ENCODE measurements at regions not wholly inside any gene's neighbourhood (a gene's known extent, or its start where the extent isn't known, plus 50 kb on each side); places are given as distances from the start of the nearest gene placed in this dataset.
A peak's percentile ranks its signal among the peaks of the same experiment; 100 is the strongest.

DNA sequence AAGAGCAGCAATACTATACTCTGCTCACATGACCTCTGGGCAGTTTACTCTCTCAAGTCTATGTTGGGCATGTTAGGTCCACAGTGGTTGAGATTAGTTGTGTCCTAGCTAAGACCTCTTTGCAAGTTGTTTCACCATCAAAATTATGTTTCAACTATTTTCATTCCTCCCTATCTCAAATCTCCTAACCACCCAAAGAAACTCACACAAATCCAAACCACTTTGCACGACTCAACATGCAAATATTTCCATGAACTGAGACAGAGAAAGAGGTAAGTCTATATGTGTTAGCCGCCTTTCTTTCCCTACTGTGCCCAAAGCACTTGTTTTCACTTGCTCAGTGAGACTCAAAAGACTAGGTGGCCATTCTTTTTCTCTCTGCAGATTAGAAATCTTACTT lies 546.8 kb downstream of the TNS1 start:
- H3K27ac ChIP-seq (ENCODE audit: control insufficient read depth, insufficient read depth, low read length) = no peak overlapping the region
- H3K4me2 ChIP-seq (ENCODE audit: control insufficient read depth, extremely low read depth, insufficient read depth, low read depth, low read length) = no peak overlapping the region
- H3K9me1 ChIP-seq (ENCODE audit: control insufficient read depth, extremely low read depth, insufficient read depth, low read length) = no peaks in the 10 kb centered on the region
- H3K9ac ChIP-seq (ENCODE audit: control insufficient read depth, extremely low read depth, insufficient read depth, low read length) = no peak overlapping the region
- no peaks in the 10 kb centered on the region for H3K9me3 ChIP-seq (ENCODE audit: control insufficient read depth, low read depth, low read length)
- no peak for DNase-seq (ENCODE audit: low read depth, low spot score)
- H3K4me3 ChIP-seq (ENCODE audit: control insufficient read depth in 2 of 3, extremely low read depth in 1 of 3, insufficient read depth in 2 of 3, low read depth in 1 of 3, low read length in 3 of 3) = no peak overlapping the region
- dilution Hi-C loops (cut with MboI; ENCODE audit: extremely low pct_ligation_motif_present, low sequenced_read_pairs) = no loop called here
- H3K27me3 ChIP-seq (ENCODE audit: control insufficient read depth, extremely low read depth, insufficient read depth, low read length) = no peaks in the 10 kb centered on the region
- no peaks in the 10 kb centered on the region for H3K4me1 ChIP-seq (ENCODE audit: control insufficient read depth, extremely low read depth, insufficient read depth, low read length)
- no peaks in the 10 kb centered on the region for H3K79me2 ChIP-seq (ENCODE audit: control insufficient read depth, insufficient read depth, low read length)
- H4K20me1 ChIP-seq (ENCODE audit: control insufficient read depth, extremely low read depth, insufficient read depth, low read length) = no peaks in the 10 kb centered on the region
- peak; percentile 66 for FAIRE-seq
- no peaks in the 10 kb centered on the region for H3K36me3 ChIP-seq (ENCODE audit: control insufficient read depth in 2 of 2, extremely low read depth in 1 of 2, insufficient read depth in 2 of 2, low read length in 2 of 2)
- no peak overlapping the region for H2AFZ ChIP-seq (ENCODE audit: control insufficient read depth, low read length)
- TF ChIP-seq EZH2 (IDR thresholded peaks at IDR 0.05; ENCODE audit: low read length) = no peak
- TF ChIP-seq, protein P1, sequence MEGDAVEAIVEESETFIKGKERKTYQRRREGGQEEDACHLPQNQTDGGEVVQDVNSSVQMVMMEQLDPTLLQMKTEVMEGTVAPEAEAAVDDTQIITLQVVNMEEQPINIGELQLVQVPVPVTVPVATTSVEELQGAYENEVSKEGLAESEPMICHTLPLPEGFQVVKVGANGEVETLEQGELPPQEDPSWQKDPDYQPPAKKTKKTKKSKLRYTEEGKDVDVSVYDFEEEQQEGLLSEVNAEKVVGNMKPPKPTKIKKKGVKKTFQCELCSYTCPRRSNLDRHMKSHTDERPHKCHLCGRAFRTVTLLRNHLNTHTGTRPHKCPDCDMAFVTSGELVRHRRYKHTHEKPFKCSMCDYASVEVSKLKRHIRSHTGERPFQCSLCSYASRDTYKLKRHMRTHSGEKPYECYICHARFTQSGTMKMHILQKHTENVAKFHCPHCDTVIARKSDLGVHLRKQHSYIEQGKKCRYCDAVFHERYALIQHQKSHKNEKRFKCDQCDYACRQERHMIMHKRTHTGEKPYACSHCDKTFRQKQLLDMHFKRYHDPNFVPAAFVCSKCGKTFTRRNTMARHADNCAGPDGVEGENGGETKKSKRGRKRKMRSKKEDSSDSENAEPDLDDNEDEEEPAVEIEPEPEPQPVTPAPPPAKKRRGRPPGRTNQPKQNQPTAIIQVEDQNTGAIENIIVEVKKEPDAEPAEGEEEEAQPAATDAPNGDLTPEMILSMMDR (optimal IDR thresholded peaks at IDR 0.05 in 1 of 3, IDR thresholded peaks at IDR 0.05 in 1 of 3, conservative IDR thresholded peaks at IDR 0.05 in 1 of 3; ENCODE audit: extremely low read depth in 1 of 3, insufficient read depth in 2 of 3, low read length in 3 of 3) = no peak

DNA sequence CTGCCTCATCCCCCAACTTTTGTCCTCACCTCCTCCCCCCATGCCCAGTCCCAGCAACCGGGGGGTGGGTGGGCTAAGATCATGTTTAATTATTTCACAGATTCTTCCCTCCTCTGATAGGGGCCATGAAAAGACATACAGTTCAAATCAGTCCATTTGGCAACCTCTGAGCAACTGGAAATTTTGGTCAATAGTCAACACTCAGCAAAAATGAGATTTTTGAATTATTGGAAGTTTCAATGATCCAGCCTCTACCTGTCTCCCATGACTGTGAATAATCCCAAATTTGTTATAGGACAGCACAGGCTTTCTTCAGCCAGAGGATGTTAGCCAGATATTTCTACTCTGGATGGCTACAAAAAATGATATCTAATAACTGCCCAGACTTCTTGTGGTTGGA lies 549.9 kb downstream of the TNS1 start:
- dilution Hi-C loops (cut with MboI; ENCODE audit: extremely low pct_ligation_motif_present, low sequenced_read_pairs) = no loop called here

More for the DNA sequence above, 549.9 kb downstream of the TNS1 start:
- H3K27me3 ChIP-seq (ENCODE audit: control insufficient read depth, extremely low read depth, insufficient read depth, low read length) = no peaks in the 10 kb centered on the region
- no peak overlapping the region for H3K4me2 ChIP-seq (ENCODE audit: control insufficient read depth, extremely low read depth, insufficient read depth, low read depth, low read length)
- H3K79me2 ChIP-seq (ENCODE audit: control insufficient read depth, insufficient read depth, low read length) = no peaks in the 10 kb centered on the region
- no peak for FAIRE-seq
- no peak overlapping the region for H3K9ac ChIP-seq (ENCODE audit: control insufficient read depth, extremely low read depth, insufficient read depth, low read length)
- no peaks in the 10 kb centered on the region for H3K9me3 ChIP-seq (ENCODE audit: control insufficient read depth, low read depth, low read length)
- no peaks in the 10 kb centered on the region for H3K4me1 ChIP-seq (ENCODE audit: control insufficient read depth, extremely low read depth, insufficient read depth, low read length)
- H2AFZ ChIP-seq (ENCODE audit: control insufficient read depth, low read length) = no peak overlapping the region
- no peaks in the 10 kb centered on the region for H3K9me1 ChIP-seq (ENCODE audit: control insufficient read depth, extremely low read depth, insufficient read depth, low read length)
- H4K20me1 ChIP-seq (ENCODE audit: control insufficient read depth, extremely low read depth, insufficient read depth, low read length) = no peaks in the 10 kb centered on the region
- TF ChIP-seq, protein P1 (optimal IDR thresholded peaks at IDR 0.05 in 1 of 3, IDR thresholded peaks at IDR 0.05 in 1 of 3, conservative IDR thresholded peaks at IDR 0.05 in 1 of 3; ENCODE audit: extremely low read depth in 1 of 3, insufficient read depth in 2 of 3, low read length in 3 of 3) = no peak
- TF ChIP-seq EZH2 (IDR thresholded peaks at IDR 0.05; ENCODE audit: low read length) = no peak
- H3K36me3 ChIP-seq (ENCODE audit: control insufficient read depth in 2 of 2, extremely low read depth in 1 of 2, insufficient read depth in 2 of 2, low read length in 2 of 2) = no peaks in the 10 kb centered on the region
- H3K27ac ChIP-seq (ENCODE audit: control insufficient read depth, insufficient read depth, low read length) = no peak overlapping the region
- H3K4me3 ChIP-seq (ENCODE audit: control insufficient read depth in 2 of 3, extremely low read depth in 1 of 3, insufficient read depth in 2 of 3, low read depth in 1 of 3, low read length in 3 of 3) = no peak overlapping the region
- no peak for DNase-seq (ENCODE audit: low read depth, low spot score)

All from keratinocyte (primary cell).